ENCODE measurements at regions not wholly inside any gene's neighbourhood (a gene's known extent, or its start where the extent isn't known, plus 50 kb on each side); places are given as distances from the start of the nearest gene placed in this dataset.
A peak's percentile ranks its signal among the peaks of the same experiment; 100 is the strongest.

DNA sequence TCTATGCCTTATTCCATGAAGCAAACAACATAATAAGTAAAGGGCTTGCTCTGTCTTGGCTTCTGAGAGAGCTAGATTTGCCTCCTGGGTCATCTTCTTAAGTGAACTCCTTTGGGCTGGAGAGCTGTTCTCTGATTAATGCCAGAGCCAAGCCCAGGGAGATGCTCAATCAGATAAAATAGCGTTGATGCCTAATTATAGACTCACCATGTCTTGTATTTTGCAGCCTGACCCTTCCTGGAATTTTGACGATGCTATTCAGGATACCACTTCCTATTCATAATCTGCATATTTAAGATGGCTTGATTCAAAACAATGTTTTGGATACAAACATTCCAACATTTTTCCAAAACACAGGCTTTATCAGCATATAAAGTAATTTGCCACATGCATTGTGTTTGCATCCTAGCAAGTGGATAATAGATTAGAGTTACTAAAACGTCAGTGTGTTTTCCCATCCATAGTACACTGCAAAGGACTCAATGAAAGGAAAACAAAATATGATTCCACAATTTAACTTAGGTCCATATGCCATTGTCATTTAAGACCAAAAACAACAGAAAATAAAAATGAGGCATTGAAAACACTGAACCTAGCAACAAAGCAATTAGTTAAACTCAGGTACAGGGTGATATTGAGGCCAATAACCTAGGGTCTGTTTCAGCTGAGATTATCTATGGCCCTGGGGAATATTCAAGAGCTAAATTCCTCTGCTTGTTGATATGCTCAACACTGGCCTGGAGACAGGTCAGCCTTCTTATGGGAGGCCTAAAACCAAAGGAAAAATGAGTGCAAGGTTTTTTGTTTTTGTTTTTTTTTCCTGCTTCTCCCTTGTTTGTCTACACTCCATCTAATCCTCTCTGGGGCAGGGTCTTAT, 184.2 kb upstream of the FOXN3 start:
- DNase-seq, result no peak

DNA sequence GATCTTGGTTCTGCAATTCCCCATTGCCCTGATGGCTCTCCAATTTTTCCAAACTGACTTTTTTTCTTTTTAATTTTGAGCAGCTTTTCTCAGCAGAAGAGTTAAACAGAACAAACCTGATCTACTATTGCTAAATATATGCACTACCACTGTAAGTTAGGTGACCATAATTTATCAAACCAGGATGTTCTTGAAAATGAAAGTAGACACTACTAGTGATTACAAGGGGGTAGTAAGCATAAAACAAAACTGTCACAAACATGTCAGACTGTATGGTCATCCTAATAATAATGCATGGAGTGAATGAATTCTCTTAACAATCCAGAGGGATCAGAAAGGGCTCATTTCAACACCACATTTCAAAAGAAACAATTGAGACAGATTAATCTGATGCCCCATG, 183.0 kb upstream of the FOXN3 start:
- no peak for DNase-seq

DNA sequence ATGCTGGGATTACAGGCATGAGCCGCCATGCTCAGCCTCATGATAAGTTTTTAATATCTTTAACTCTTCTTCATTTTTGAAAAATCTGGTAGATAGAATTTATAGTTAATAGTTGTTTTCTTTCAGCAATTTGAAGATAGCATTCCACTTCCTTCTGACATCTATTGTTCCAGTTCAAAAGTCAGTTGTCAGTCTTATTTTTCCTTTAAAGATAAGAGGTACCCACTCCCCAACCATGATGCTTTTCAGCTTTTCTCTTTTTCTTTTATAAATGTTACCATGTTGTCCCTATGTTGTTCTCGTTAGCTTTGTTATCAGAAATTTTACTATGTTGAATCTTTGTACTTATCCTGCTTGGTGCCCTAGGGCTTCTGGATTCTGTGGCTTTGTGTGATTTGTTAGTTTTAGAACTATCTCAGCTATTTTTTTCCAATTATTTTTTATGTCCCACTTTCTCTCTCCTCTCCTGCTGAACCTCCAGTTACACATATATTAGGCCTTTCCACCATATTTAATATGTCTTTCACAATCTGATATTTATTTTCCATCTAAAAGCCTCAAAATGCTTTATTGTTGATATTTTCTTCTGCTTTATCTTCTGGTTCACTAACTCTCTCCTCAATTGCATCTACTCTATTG, 181.6 kb upstream of the FOXN3 start:
- DNase-seq, result no peak

DNA sequence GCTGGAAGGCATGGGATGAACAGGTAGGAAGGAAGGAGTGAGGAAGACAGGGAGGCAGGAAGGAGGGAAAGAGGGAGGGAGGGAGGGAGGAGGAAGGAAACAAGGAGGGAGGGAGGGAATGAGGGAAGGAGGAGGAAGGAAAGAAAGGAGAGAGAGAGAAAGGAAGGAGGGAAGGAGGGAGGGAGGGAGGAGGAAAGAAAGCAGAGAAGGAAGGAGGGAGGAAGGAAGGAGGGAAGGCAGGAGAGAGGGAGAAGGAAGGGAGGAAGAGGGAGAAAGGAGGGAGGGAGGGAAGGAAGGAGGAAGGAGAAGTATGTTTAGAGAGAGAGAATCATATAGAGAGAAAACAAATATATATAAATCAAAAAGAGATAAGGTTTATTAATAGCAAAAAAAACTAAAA, 175.9 kb upstream of the FOXN3 start:
- DNase-seq, result no peak

DNA sequence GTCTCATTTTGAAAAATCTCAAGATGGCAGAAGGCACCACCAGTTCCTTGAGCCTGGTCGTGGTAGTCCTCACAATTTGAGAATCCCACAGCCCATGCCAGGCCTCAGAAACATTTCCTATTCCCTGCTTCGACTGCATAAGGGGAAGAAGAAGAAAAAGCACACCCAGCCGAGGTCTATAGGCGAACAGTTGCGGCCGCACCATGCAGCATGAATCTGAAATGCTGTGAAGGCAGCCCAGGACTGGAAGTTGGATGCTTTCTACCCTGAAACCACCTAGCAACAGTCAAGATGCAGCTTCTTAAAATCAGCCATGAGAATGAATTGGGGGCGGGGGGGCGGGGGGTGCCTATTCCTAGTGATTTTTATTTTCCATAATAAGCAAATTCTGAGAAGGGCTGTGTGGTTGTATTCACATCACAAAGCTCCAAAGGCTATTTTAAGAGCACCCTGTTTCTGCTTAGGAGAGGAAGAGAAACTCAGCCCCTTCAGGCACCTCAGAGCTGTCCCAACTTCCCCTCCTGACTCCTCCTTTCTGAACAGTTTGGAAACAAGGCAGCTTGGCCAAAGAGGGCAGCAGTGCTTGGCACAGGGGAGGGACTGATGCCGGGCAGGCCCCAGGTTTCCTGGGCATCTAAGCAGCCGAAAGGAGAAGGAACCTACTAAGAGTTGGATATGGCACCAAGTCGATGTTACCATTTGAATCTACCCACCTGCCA, 172.5 kb upstream of the FOXN3 start:
- DNase-seq, result no peak

DNA sequence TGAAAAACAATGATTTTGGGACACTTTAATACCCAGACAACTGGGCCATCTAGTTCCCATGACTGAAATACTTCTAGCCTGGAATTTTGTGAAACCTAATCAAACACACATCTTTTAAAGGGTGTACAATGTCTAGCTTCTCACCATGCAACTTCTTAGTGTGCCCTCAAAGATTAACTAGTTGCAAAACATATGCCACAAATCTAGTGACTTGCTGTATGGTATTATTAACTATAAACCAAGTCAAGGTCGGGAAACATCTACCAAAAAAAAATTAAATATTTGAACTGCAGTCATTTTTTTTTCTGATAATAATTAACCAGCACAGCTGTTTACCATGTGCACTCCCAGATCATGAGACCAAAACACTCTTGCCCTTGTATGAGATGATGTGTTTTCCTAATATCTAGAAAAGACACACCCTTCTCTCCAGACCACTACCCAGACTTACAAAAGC, 171.8 kb upstream of the FOXN3 start:
- DNase-seq, result no peak

DNA sequence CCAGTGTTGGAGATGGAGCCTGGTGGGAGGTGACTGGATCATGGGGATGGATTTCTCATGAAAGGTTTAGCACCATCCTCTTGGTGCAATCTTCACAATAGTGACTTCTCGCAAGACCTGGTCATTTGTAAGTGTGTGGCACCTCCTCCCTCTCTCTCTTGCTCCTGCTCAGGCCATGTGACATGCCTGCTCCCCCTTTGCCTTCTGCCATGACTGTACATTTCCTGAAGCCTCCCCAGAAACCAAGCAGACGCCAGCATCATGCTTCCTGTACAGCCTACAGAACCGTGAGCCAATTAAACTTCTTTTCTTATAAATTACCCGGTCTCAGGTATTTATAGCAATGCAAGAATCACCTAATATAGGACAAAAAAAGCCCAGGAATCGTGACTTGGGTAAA, 171.0 kb upstream of the FOXN3 start:
- no peak for DNase-seq

DNA sequence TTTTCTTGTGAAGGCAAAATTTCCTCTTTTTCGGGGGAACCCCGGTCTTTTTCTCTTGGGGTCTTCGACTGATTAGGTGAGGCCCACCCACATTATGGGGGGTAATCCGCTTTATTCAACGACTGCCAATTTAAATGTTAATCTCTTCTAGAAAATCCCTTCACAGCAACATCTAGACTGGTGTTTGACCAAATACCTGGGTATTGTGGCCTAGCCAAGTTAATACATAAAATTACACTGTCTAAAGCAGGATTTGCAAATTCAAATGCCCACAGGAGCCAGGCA, 170.0 kb upstream of the FOXN3 start:
- DNase-seq, result no peak

DNA sequence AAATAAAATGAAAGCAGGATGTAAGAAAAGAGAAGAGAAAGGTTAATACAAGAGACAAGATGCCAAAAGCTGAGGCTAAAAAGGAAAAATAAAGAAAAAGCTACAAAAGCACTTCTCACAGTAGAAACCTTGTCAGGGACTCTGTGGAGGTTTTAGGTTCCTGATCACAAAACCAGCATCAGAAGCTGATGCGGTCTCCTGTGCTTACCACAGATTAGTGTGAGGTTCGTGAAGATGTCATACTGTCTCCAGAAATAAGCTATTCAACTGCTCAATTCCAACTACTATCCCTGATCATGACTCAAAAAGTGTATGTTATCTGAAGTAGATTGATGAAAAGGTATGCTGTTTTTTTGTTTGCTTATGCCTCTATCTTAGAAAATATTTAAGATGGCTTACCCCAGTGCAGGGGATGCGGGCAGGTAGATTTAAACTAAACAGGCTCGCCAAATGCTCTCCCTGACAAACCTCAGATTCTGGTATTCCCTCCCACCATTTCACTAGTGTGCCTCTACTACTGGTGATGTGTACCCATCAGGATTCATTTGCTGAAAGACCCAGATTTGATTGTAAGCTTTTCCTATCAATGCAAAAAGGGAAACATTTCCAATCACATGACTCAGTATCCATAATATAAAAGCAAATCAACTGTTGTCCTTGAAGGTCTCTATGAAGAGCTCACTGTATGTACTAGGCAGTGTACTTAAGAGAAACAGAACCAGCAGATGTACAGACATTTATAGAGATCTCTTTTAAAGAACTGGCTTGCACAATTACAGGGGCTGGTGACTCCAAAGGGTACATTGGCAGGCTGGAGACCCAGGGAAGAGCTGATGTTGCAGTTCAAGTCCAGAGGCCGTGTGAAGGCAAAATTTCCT, 169.5 kb upstream of the FOXN3 start:
- DNase-seq, result no peak

DNA sequence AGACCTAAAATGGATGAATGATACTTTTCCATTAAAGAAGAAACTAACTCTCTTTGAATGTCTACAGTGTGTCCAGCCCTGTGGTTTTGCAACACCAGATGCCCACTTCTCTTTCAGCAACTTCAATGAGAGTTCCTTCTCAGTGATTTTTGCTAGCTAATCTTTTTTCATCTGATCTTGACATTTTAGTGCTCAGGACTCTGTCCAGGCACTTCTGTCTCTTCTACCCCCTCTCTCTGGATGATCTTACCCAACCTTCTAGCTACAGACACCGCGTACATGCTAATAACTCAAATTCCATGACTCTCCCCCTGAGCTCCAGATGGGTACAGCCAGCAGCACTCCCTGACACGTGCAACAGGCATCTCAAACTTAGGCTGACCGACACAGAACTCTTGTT, 161.1 kb upstream of the FOXN3 start:
- DNase-seq, result peak; percentile 46

DNA sequence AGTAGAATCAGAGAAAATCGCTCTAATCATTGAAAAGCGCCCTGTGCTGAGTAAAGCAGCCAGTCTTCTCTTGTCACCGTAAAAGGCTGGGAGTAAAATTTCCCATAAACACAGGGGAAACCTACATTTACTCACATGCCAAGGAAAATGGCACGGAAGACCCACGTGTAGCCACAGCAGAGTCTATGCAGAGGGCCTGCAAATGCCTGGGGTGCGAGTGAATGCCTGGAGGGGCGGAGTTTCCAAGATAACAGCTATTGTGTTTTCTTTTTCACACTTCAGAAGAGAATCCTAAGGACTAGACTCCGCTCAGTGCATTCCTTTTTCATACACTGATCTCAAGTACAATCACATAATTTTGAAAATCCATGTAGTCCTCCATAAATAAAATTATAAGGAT, 159.9 kb upstream of the FOXN3 start:
- DNase-seq, result no peak

DNA sequence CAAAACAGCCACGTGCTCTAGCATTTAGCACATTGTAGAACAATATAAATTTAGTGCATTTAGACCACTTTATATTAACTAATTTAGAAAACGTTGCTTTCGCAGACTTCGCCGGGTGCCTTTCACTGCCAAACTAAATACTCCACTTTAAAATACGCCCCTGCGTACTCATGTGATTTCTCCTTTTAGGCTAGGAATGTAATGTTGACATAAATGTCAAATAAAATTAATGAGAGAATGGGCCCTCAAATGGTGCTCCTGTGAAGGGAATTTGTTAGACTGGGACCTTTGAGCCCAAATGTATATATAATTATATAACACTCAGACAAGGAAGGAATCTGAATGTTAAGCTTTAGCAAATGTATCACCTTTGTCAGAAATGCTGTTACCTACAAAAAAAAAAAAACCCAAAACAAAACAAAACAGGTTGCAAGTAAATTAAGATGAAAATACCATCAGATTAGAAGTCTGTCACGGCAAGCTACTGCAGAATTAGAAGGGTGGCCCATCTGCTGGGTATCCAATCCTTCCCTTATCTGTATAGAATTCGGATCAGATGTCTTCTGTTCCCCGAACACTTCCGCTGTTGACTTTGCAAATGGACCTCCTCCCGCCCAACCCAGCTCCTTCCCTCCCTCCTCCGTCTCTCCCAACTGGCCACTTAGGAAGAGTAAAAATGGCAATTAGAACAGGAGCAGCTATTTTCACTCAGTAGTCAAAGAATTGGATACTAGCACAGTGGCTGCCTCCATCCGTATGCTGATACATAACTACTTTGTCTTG, 159.3 kb upstream of the FOXN3 start:
- peak; percentile 49 for DNase-seq

DNA sequence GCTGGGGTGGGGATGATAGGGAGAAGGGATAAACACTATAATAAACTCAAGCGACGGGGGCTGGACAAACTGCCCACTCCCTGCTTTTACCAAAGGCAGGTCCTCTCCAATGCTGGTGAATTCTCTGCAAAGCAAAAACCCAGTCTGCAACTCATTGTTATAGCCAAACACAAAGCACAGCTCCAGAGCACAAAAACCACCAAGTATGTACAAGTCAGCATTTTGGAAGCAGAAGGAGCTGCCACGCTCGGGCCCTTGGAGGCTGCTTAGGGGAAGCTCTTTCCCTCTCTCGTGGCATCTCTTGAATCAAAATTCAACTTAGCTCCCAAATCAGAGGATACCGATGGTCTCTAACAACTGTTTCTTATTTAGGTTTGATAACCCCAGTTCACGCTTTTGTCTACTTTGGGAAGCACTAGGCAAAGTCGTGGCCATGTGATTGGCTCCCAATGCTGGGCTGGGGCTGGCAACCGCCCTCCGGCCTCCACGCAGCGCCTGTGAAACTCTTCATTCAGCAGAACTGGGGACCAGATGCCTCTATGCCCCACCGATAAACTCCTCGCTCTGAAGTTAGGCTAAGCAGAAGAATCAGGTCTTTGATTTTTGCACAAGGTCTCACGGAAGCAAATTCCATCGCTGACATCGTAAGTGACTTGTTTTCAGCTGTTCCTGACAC, 158.5 kb upstream of the FOXN3 start:
- no peak for DNase-seq

DNA sequence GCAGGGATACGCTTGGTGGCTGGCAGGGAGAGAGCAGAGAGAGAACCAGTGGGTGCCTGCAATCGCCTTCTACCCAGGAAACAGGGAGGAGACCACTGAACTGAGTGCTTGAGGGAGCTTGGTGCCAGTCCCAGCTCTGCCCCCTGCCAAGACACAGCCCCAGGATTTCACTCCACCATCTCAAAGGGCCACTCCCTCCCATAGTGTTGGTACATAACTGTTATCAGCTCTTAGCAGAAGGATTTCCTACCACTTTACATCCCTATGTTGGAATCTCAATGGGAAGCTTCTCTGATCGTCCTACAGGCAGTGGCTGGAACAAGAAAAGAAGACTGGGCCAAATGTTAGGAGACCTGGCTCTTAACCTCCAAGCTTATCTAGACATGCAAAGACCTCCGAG, 157.4 kb upstream of the FOXN3 start:
- no peak for DNase-seq

DNA sequence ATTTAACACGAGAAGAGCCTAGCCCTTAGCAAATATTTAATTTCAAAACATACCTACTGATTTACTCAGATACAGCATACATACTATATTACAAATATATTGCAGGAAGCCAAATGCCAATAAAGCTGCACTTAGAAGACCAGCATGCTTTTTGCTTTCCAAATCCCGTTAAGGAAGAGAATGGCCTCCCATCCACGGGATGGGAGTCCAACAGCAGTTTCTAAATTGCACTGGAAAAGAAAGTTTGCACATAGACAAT, 156.3 kb upstream of the FOXN3 start:
- DNase-seq, result no peak

DNA sequence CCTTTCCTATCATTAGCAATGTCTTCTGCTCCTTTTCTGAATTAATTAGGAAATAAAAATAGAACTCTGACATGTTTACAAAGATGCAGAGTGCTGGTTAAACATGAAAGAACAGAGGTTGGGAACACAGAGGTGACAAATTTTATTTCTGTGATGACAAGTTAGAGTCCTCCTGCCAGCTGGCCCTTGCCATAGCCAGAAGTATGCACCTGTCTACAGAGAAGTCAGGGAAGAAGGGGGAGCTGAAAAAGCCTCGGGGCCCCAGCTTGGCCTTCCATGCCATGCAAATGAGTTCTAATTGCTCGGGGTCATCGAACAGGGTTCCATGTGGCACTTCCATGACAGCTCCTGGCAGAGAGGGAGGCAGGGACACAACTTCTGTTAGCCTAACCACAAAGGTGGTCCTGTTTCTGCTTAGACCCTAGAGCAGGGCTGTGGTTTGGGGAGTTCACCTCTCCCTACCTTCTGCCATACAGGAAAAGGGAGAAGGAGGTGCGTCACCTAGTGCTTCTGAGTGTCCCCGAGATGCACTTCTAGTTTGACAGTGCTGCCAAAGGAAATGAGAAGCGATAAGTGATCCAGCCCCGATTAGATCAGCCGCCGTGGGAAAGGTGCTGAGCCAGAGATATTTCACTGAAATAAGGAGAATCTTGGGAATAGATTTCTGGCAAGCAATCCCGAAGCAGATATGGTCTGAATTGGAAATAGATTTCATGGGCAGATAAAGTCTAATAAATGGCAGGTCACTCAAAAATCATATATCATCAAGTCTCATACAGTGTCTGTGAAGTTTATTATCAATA, 155.8 kb upstream of the FOXN3 start:
- peak; percentile 65 for DNase-seq

DNA sequence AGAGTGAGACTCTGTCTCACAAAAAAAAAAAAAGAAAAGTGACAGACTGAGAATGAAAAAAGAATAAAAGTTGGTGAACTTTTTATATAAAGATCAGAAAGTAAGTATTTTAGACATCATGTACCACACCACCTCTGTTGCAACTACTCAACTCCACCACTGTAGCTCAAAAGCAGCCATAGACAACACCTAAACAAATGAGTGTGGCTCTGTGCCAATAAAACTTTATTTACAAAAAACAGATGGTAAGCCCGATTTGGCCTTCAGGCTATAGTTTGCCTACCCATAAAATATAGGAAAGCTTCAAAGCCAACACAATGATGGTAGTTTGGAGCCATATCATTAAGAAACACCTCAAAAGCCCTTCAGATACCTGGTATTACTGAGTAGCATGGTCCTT, 154.5 kb upstream of the FOXN3 start:
- no peak for DNase-seq

DNA sequence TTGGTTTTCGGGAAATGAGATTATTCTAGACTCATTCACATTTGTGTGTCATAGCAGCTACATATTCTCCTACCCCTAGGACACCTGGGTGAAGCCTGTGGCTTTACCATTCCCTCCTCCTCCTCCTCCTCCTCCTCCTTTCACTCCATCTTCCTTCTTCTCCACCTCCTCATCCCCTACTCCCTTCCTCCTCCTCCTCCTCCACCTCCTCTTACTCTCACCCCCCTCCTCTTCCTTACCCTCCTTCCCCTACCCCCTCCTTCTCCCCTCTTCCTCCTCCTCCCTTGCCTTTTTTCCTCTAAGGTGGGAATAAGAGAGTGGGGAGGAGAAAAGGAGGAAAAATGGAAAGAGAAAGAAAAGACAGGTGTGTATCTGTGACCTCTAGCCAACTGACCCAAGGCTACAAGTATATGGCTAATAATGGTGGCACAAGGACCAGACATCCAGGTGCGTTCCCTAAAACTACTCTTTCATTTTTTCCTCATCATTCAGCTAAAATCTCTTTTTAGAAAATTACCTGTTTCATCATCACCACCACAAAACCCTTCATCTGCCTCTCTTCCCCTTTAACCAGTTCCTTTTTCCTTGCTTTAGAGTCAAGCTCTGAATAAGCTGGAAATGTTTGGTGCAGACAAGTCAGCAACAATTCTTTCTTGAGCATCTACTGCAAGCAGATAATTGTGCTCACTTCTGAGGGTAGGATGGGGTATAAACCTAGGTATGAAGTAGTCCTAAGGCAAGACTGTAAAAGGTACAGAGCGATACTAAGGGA, 149.8 kb upstream of the FOXN3 start:
- DNase-seq, result no peak

DNA sequence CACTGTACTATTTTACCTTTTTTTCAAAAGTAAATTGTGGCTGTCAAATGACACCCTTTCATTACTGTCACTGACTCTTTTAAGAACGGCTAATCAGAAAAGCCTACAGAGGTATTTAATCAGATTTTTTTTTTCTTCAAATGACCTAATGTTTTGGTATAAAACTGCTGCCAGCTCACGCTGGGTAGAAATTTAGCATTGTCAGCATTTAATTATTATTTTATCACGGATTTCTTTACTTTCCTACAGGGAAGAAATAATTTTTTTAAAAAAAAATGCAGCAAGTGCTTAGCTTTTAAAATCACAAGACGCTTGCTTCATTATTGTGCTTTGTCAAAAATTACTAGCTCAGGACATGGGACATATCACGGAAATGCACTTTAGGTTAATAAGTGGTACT, 149.1 kb upstream of the FOXN3 start:
- DNase-seq, result no peak

DNA sequence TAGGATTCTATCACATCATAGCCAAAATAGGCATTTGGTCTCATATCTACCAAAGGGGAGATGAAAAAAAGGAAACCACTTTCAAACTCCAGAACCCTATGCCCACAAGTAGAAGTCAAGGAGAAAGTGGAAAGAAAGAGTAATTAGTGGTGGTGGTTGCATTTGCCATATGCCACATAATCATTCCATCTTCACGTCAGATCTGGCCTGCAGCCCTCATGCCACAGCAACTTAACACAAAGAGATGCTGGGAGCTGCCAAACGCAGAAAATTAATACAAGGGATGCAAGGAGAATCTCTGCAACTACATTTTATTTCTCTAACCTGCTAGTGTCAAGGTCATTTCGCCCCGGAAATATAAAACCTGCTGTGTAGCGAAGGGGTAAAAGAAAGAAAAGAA, 148.6 kb upstream of the FOXN3 start:
- DNase-seq, result no peak

Measured in tongue (tissue), 1 donor.